Vagina (tissue), 2 donors: ENCODE measurements at regions not wholly inside any gene's neighbourhood (a gene's known extent, or its start where the extent isn't known, plus 50 kb on each side); places are given as distances from the start of the nearest gene placed in this dataset.

Source experiments
- DNase-seq, 2 donors: peaks; one replicate each; pipeline ENCODE4 v3.0.0-alpha.2; 2017; ENCODE audit errors: extremely low spot score in 2 of 2
- H3K27ac ChIP-seq: fragments of 200-600 bp; sonication (generic); one replicate; pipeline ENCODE4 v1.5.1; 2019
- H3K27me3 ChIP-seq: fragments of 200-600 bp; sonication (generic); one replicate; pipeline ENCODE4 v1.5.1; 2019
- H3K36me3 ChIP-seq, 2 donors: fragments of 200-600 bp; sonication (generic); one replicate each; pipeline ENCODE4 v1.5.1; 2017 to 2019
- H3K4me1 ChIP-seq: fragments of 200-600 bp; sonication (generic); one replicate; pipeline ENCODE4 v1.5.1; 2019
- H3K4me3 ChIP-seq, 2 donors: fragments of 200-600 bp; sonication (generic); 1 replicate in 1 of 2; 2 replicates in 1 of 2; pipeline ENCODE4 v1.5.1; 2016 to 2019
- H3K9me3 ChIP-seq: fragments of 200-600 bp; sonication (generic); one replicate; pipeline ENCODE4 v1.5.1; 2019
- CTCF ChIP-seq, 3 experiments: fragments of 450-650 bp in 2 of 3; fragments of 200-600 bp in 1 of 3; sonication (generic) in 1 of 3; IDR thresholded peaks; one replicate each; pipeline ENCODE4 v1.5.1; 2017 to 2019; ENCODE audit warnings: antibody characterized with exemption in 3 of 3, mild to moderate bottlenecking in 2 of 3, moderate library complexity in 2 of 3
- POLR2A ChIP-seq, 2 donors: fragments of 450-650 bp; IDR thresholded peaks; one replicate each; pipeline ENCODE4 v1.6.1; 2017; ENCODE audit warnings: antibody characterized with exemption in 2 of 2, mild to moderate bottlenecking in 2 of 2, moderate library complexity in 2 of 2
- POLR2AphosphoS5 ChIP-seq, 2 donors: sonication (generic); formaldehyde crosslinking; IDR thresholded peaks; one replicate each; pipeline ENCODE4 v1.9.0; 2017; ENCODE audit warnings: antibody characterized with exemption in 2 of 2, mild to moderate bottlenecking in 2 of 2, low read depth in 1 of 2; ENCODE audit not compliant: insufficient read depth in 1 of 2
- intact Hi-C: fragments of 100-400 bp; cut with DNase I; formaldehyde crosslinking; loops from one replicate; pipeline ENCODE4 v1.15.1; 2023

- no peak overlapping the region for H3K27ac ChIP-seq
- no peaks in the 10 kb centered on the region for H3K27me3 ChIP-seq
- intact Hi-C loops: no loop called here
- H3K4me3 ChIP-seq: no peak overlapping the region
- no peaks in the 10 kb centered on the region for H3K36me3 ChIP-seq
- H3K4me1 ChIP-seq: no peaks in the 10 kb centered on the region
- TF ChIP-seq CTCF (IDR thresholded peaks at IDR 0.05) (no peak), POLR2A (IDR thresholded peaks at IDR 0.05) (no peak), POLR2AphosphoS5 (IDR thresholded peaks at IDR 0.05; ENCODE audit: insufficient read depth in 1 of 2, low read depth in 1 of 2) (no peak)
- no peaks in the 10 kb centered on the region for H3K9me3 ChIP-seq
- DNase-seq: no peak
Measured at GRCh38 chr13:33441015-33441414, 155.5 kb upstream of the STARD13 start.

- DNase-seq: no peak
- TF ChIP-seq CTCF (IDR thresholded peaks at IDR 0.05): no peak
- no peak for TF ChIP-seq POLR2A (IDR thresholded peaks at IDR 0.05)
- no peak for TF ChIP-seq POLR2AphosphoS5 (IDR thresholded peaks at IDR 0.05; ENCODE audit: insufficient read depth in 1 of 2, low read depth in 1 of 2)
- Histone ChIP-seq H3K4me3 (no peak overlapping the region), H3K27me3 (no peaks in the 10 kb centered on the region), H3K27ac (no peak overlapping the region), H3K4me1 (peaks cover 10% of the 10 kb centered on the region), H3K36me3 (no peaks in the 10 kb centered on the region), H3K9me3 (no peaks in the 10 kb centered on the region)
- intact Hi-C loops: no loop called here
Measured at GRCh38 chr13:33445024-33445423, 159.5 kb upstream of the STARD13 start.

DNA sequence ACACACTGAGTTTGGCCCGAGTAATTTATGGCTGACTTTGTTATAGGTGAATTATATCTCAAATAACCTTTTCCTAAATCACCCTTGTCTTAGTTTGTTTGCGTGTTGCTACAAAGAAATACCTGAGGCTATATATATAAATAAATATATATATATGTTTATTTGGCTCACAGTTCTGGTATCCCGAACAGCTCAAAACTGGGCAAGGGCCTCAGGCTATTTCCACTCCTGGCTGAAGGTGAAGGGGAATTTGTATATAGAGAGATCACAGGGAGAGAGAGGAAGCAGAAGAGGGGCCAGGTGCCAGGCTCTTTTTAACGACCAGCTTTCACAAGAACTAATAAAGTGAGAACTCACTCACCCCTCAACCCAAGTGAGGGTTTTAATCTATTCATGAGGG is 159.9 kb upstream of the STARD13 start:
- Histone ChIP-seq H3K27ac (no peak overlapping the region), H3K27me3 (no peaks in the 10 kb centered on the region), H3K36me3 (no peaks in the 10 kb centered on the region), H3K4me1 (peaks cover 10% of the 10 kb centered on the region), H3K9me3 (no peaks in the 10 kb centered on the region), H3K4me3 (no peak overlapping the region)
- TF ChIP-seq CTCF (IDR thresholded peaks at IDR 0.05) (no peak), POLR2A (IDR thresholded peaks at IDR 0.05) (no peak)
- no peak for DNase-seq
- intact Hi-C loops: no loop called here

DNA sequence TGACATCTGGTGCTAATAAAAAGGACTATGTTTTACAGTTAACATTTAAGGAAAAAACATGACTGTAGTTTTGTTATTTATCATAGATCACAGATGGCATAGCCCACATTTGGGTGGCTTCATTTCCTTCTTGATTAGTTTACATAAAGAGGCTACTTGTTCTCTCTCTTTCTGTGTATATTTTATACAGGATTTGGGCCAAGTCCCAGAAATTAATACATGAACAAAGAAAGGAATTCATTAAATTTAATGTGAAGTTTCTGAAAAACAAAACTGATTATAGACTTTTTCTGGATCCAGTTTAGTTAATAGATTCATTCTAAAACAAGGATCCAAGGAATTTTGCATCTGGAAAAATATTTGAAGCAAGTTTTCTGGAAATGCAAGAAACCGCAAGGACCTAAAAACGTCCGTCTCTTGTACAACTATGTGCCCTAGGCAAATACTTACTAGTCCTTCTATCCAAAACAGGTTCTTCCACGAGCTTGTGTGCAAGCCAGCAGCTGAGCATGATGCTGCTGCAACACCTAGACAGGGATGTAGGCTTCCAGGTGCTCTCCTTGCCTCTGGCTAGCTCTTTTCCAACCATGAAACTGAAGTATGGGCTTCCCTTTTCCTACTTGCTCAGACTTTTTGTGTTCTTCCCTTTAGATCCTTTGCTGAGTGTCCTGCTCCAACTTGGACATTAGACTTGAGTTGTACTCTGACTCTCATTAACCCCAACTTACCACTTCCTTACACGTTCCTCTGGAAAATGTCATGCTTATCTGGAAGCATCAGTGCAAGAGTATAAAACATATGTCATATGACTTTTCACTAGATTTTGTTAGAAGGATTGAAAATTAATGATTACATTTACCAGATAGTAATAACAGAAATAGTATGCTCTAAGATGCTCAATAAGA is 161.5 kb upstream of the STARD13 start:
- no peaks in the 10 kb centered on the region for H3K9me3 ChIP-seq
- no peak for TF ChIP-seq POLR2AphosphoS5 (IDR thresholded peaks at IDR 0.05; ENCODE audit: insufficient read depth in 1 of 2, low read depth in 1 of 2)
- no peak for TF ChIP-seq POLR2A (IDR thresholded peaks at IDR 0.05)
- TF ChIP-seq CTCF (IDR thresholded peaks at IDR 0.05): no peak
- H3K4me1 ChIP-seq: peaks cover 12% of the 10 kb centered on the region
- intact Hi-C loops: no loop called here
- no peak overlapping the region for H3K27ac ChIP-seq
- H3K36me3 ChIP-seq: no peaks in the 10 kb centered on the region
- no peak for DNase-seq
- no peaks in the 10 kb centered on the region for H3K27me3 ChIP-seq
- no peak overlapping the region for H3K4me3 ChIP-seq

- Histone ChIP-seq H3K4me3 (no peak overlapping the region), H3K27me3 (no peaks in the 10 kb centered on the region), H3K9me3 (no peaks in the 10 kb centered on the region), H3K4me1 (peaks cover 18% of the 10 kb centered on the region), H3K27ac (no peak overlapping the region), H3K36me3 (no peaks in the 10 kb centered on the region)
- intact Hi-C loops: no loop called here
- DNase-seq: no peak
- TF ChIP-seq CTCF (IDR thresholded peaks at IDR 0.05) (no peak), POLR2A (IDR thresholded peaks at IDR 0.05) (no peak), POLR2AphosphoS5 (IDR thresholded peaks at IDR 0.05; ENCODE audit: insufficient read depth in 1 of 2, low read depth in 1 of 2) (no peak)
Measured at GRCh38 chr13:33448889-33449288, 163.3 kb upstream of the STARD13 start.
